ENCODE measurements at regions not wholly inside any gene's neighbourhood (a gene's known extent, or its start where the extent isn't known, plus 50 kb on each side); places are given as distances from the start of the nearest gene placed in this dataset.

DNA sequence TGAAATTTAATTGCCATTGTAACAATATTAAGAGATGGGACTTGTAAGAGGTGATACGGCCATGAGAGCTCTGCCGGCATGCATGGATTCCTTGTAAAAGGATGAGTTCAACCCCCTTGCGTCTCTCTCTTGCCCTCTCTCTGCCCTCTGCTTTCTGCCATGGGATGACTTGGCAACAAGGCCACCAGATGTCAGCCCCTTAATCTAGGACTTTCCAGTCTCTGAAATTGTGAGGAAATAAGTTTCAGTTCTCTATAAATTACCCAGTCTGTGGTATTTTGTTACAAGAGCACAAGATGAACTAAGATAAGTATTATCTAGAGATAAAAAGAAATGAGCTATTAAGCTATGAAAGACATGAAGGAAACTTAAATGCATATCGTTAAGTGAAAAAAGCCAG, 145.7 kb upstream of the AHR start:
- Mint-ChIP-seq H3K4me1 (ENCODE audit: insufficient read depth, unreplicated experiment) (peaks cover 5% of the 10 kb centered on the region), H3K9me3 (ENCODE audit: unreplicated experiment) (no peaks in the 10 kb centered on the region), H3K27ac (ENCODE audit: low read depth, unreplicated experiment) (no peak overlapping the region), H3K27me3 (ENCODE audit: insufficient read depth, unreplicated experiment) (no peaks in the 10 kb centered on the region), H3K4me3 (ENCODE audit: unreplicated experiment) (no peak overlapping the region), H3K36me3 (ENCODE audit: insufficient read depth, unreplicated experiment) (peaks cover 4% of the 10 kb centered on the region)
- intact Hi-C loops (cut with micrococcal nuclease): no loop called here
- ChIA-PET CTCF (no interaction called here), POLR2A (no interaction called here)
- no TSS peak for BruUV-seq (replicated peaks)
- no peak for DNase-seq (ENCODE audit: unreplicated experiment)
- no peak for TF ChIP-seq CTCF (IDR thresholded peaks at IDR 0.05; ENCODE audit: unreplicated experiment)

- TF ChIP-seq CTCF (IDR thresholded peaks at IDR 0.05; ENCODE audit: unreplicated experiment): no peak
- DNase-seq (ENCODE audit: unreplicated experiment): no peak
- no peaks in the 10 kb centered on the region for H3K27me3 Mint-ChIP-seq (ENCODE audit: insufficient read depth, unreplicated experiment)
- no peaks in the 10 kb centered on the region for H3K9me3 Mint-ChIP-seq (ENCODE audit: unreplicated experiment)
- intact Hi-C loops (cut with micrococcal nuclease): no loop called here
- peaks cover 5% of the 10 kb centered on the region for H3K4me1 Mint-ChIP-seq (ENCODE audit: insufficient read depth, unreplicated experiment)
- H3K27ac Mint-ChIP-seq (ENCODE audit: low read depth, unreplicated experiment): no peak overlapping the region
- peaks cover 4% of the 10 kb centered on the region for H3K36me3 Mint-ChIP-seq (ENCODE audit: insufficient read depth, unreplicated experiment)
- ChIA-PET CTCF (no interaction called here), POLR2A (interaction anchor here (0.7 kb wide), 1 partner anchor 52 kb away, joined by 3 read pairs; no protein-coding TSS in a partner anchor)
- H3K4me3 Mint-ChIP-seq (ENCODE audit: unreplicated experiment): no peak overlapping the region
- no TSS peak for BruUV-seq (replicated peaks)
Observed at GRCh38 chr7:17153536-17153935, 144.9 kb upstream of the AHR start.

- intact Hi-C loops (cut with micrococcal nuclease): no loop called here
- no peak overlapping the region for H3K27ac Mint-ChIP-seq (ENCODE audit: low read depth, unreplicated experiment)
Observed at GRCh38 chr7:17155529-17155928, 142.9 kb upstream of the AHR start.

DNA sequence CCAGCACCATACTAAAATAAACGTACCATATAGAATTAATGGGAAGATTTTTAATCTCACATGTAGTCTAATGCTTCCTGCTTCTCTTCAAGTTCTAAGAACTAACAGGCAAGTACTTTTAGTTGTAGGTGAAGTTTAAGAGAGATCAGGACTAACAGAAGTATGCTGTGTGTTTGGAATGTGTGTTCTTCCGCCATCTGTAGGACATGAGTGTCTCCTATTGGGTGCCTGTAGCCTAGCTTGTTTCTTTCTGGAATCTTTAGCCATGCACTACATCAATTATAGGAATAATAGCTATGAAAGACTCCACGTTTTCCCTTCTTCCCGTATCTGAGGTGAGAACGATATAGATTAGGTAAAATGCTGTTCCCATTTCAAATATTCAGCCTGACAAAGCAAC, 140.2 kb upstream of the AHR start:
- peaks cover 5% of the 10 kb centered on the region for H3K4me1 Mint-ChIP-seq (ENCODE audit: insufficient read depth, unreplicated experiment)
- H3K4me3 Mint-ChIP-seq (ENCODE audit: unreplicated experiment): no peak overlapping the region
- intact Hi-C loops (cut with micrococcal nuclease): loop anchor here (2.0 kb wide), 1 partner anchor 175 kb away; no protein-coding TSS in a partner anchor
- H3K36me3 Mint-ChIP-seq (ENCODE audit: insufficient read depth, unreplicated experiment): no peaks in the 10 kb centered on the region
- BruUV-seq (replicated peaks): no TSS peak
- POLR2A ChIA-PET: no interaction called here
- TF ChIP-seq CTCF (IDR thresholded peaks at IDR 0.05; ENCODE audit: unreplicated experiment): no peak
- no peaks in the 10 kb centered on the region for H3K9me3 Mint-ChIP-seq (ENCODE audit: unreplicated experiment)
- H3K27ac Mint-ChIP-seq (ENCODE audit: low read depth, unreplicated experiment): no peak overlapping the region
- no peaks in the 10 kb centered on the region for H3K27me3 Mint-ChIP-seq (ENCODE audit: insufficient read depth, unreplicated experiment)
- peak; percentile 17 for DNase-seq (ENCODE audit: unreplicated experiment)
- CTCF ChIA-PET: interaction anchor here (0.6 kb wide), 1 partner anchor 267 kb away, joined by 3 read pairs; no protein-coding TSS in a partner anchor

More at GRCh38 chr7:17155529-17155928, 142.9 kb upstream of the AHR start:
- ChIA-PET CTCF (interaction anchor here (0.6 kb wide), 1 partner anchor 108 kb away, joined by 3 read pairs; no protein-coding TSS in a partner anchor), POLR2A (no interaction called here)
- Mint-ChIP-seq H3K27me3 (ENCODE audit: insufficient read depth, unreplicated experiment) (no peaks in the 10 kb centered on the region), H3K4me3 (ENCODE audit: unreplicated experiment) (no peak overlapping the region), H3K4me1 (ENCODE audit: insufficient read depth, unreplicated experiment) (peaks cover 5% of the 10 kb centered on the region), H3K36me3 (ENCODE audit: insufficient read depth, unreplicated experiment) (peaks cover 4% of the 10 kb centered on the region), H3K9me3 (ENCODE audit: unreplicated experiment) (no peaks in the 10 kb centered on the region)
- TF ChIP-seq CTCF (IDR thresholded peaks at IDR 0.05; ENCODE audit: unreplicated experiment): no peak
- BruUV-seq (replicated peaks): no TSS peak
- DNase-seq (ENCODE audit: unreplicated experiment): no peak
